Lung (tissue), 11 donors: ENCODE measurements at regions not wholly inside any gene's neighbourhood (a gene's known extent, or its start where the extent isn't known, plus 50 kb on each side); places are given as distances from the start of the nearest gene placed in this dataset.

Source experiments
- ATAC-seq: fragments of 200-7000 bp; cut with Tn5 transposase; one replicate; pipeline ENCODE4 v1.9.1; 2020; ENCODE audit warnings: moderate number of reproducible peaks; ENCODE audit not compliant: insufficient read depth, low FRiP score
- DNase-seq, 3 donors: peaks; one replicate each; pipeline ENCODE4 v3.0.0-alpha.2; 2013 to 2017
- H3K27ac ChIP-seq, 2 donors: one replicate each; pipeline ENCODE4 v1.5.1; 2013; ENCODE audit warnings: mild to moderate bottlenecking in 2 of 2, moderate library complexity in 2 of 2, control low read depth in 1 of 2, inconsistent platforms in 1 of 2, low read depth in 1 of 2, low read length in 1 of 2
- H3K27me3 ChIP-seq, 3 donors: one replicate each; pipeline ENCODE4 v1.5.1; 2013; ENCODE audit warnings: low read length in 2 of 3; ENCODE audit not compliant: control insufficient read depth in 3 of 3, insufficient read depth in 3 of 3
- H3K36me3 ChIP-seq, 4 donors: one replicate each; pipeline ENCODE4 v1.5.1; 2013; ENCODE audit warnings: low read length in 4 of 4, mild to moderate bottlenecking in 1 of 4, moderate library complexity in 1 of 4; ENCODE audit not compliant: control insufficient read depth in 4 of 4, insufficient read depth in 4 of 4
- H3K4me1 ChIP-seq, 5 donors: one replicate each; pipeline ENCODE4 v1.5.1; 2013; ENCODE audit warnings: low read length in 5 of 5, mild to moderate bottlenecking in 2 of 5, moderate library complexity in 1 of 5; ENCODE audit not compliant: control insufficient read depth in 5 of 5, insufficient read depth in 5 of 5
- H3K4me3 ChIP-seq: one replicate; pipeline ENCODE4 v1.5.1; 2013; ENCODE audit warnings: mild to moderate bottlenecking, control low read depth, moderate library complexity
- H3K9ac ChIP-seq, 2 donors: one replicate each; pipeline ENCODE4 v1.5.1; 2013; ENCODE audit warnings: low read length in 2 of 2, control low read depth in 1 of 2; ENCODE audit not compliant: insufficient read depth in 1 of 2
- H3K9me3 ChIP-seq, 4 donors: one replicate each; pipeline ENCODE4 v1.5.1; 2013; ENCODE audit warnings: low read length in 3 of 4, mild to moderate bottlenecking in 1 of 4, moderate library complexity in 1 of 4; ENCODE audit not compliant: control insufficient read depth in 4 of 4, insufficient read depth in 3 of 4
- CTCF ChIP-seq: IDR thresholded peaks from 2 replicates; pipeline ENCODE4 v1.5.1; 2012; ENCODE audit warnings: mild to moderate bottlenecking; ENCODE audit errors: control extremely low read depth, extremely low read depth
- WGBS, 2 donors: extraction: QIAGEN DNeasy Blood & Tissue Kit; methylation state at CpG; one replicate each; pipeline ENCODE4 v1.1.7; 2013; 5-methylcytosine and 5-hydroxymethylcytosine counted together
- donor health status: control.
- donor health status: control.
- donor health status: Bipolar disorder and iron deficiency.
- donor health status: healthy.
- donor health status: DM: yes; HTN: yes; CAD: no.

DNA sequence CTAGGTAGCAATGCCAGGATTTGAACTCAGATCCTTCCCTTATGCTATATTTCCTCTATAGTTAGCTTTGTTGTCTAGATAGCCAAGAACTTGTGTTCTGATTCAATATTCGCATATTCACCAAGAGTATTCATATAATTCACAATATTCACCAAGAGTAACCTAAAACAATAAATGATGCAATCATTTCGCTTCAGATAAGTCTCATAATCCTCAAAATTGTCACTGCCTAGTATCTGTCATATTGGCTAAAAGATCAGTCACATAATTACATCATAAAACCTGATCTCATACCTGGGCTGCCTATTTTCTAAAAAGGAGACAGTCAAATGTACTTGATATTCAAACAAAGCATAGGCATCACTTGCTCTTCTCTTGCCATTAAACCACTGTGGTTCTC is 199.7 kb upstream of the CPEB2 start:
- ATAC-seq = no peak
- 88% methylated on average over 2 of the region's 2 CpGs for WGBS, 2 donors

GRCh38 chr4:14807856-14808255 is 194.4 kb upstream of the CPEB2 start:
- Histone ChIP-seq H3K27me3 (no peaks in the 10 kb centered on the region), H3K9ac (no peak overlapping the region), H3K4me1 (no peaks in the 10 kb centered on the region), H3K36me3 (no peaks in the 10 kb centered on the region), H3K27ac (no peak overlapping the region), H3K4me3 (no peak overlapping the region), H3K9me3 (no peaks in the 10 kb centered on the region)
- 85 to 91% methylated on average over 4 of the region's 4 CpGs for WGBS, 2 donors
- TF ChIP-seq CTCF = no peak
- ATAC-seq = no peak
- no peak for DNase-seq

More for the DNA sequence above, 199.7 kb upstream of the CPEB2 start:
- Histone ChIP-seq H3K9ac (no peak overlapping the region), H3K27me3 (no peaks in the 10 kb centered on the region), H3K4me3 (no peak overlapping the region), H3K9me3 (peaks cover 0 to 6% (median 2%) of the 10 kb centered on the region in 4 donors), H3K36me3 (no peaks in the 10 kb centered on the region), H3K27ac (no peak overlapping the region), H3K4me1 (no peaks in the 10 kb centered on the region)
- TF ChIP-seq CTCF = no peak
- DNase-seq = no peak

- Histone ChIP-seq H3K4me1 (no peaks in the 10 kb centered on the region), H3K27ac (no peak overlapping the region), H3K36me3 (no peaks in the 10 kb centered on the region), H3K9me3 (no peaks in the 10 kb centered on the region), H3K9ac (no peak overlapping the region), H3K4me3 (no peak overlapping the region), H3K27me3 (no peaks in the 10 kb centered on the region)
- no peak for ATAC-seq
- 81 to 93% methylated on average over 2 of the region's 2 CpGs for WGBS, 2 donors
- no peak for TF ChIP-seq CTCF
- no peak for DNase-seq
Observed at GRCh38 chr4:14809203-14809602, 193.1 kb upstream of the CPEB2 start.

DNA sequence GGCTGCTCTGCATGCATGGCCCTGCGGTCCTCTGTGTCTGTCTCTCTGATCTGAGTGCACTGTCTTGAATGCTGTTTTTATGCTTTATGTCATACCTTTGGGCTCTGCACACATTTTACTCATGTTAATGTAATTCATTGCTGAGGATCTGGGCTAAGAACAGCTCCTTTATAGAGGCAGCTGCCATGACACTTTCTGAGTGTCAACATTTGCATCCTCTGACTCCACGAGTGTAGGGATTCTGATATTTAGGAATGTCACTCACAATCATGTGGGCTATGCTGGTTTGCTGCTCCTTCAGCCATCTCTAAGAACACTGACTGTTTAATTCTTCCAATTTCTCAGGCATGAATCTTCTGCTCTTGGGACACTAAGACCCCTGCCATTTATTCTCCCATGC is 192.2 kb upstream of the CPEB2 start:
- Histone ChIP-seq H3K9ac (no peak overlapping the region), H3K4me3 (no peak overlapping the region), H3K9me3 (no peaks in the 10 kb centered on the region), H3K27ac (no peak overlapping the region), H3K36me3 (no peaks in the 10 kb centered on the region), H3K27me3 (no peaks in the 10 kb centered on the region), H3K4me1 (no peaks in the 10 kb centered on the region)
- no peak for TF ChIP-seq CTCF
- 79 to 89% methylated on average over 2 of the region's 2 CpGs for whole genome bisulfite sequencing, 2 donors
- ATAC-seq (no peak), DNase-seq (no peak)
